OCI-LY1 (cell line): ENCODE measurements at regions not wholly inside any gene's neighbourhood (a gene's known extent, or its start where the extent isn't known, plus 50 kb on each side); places are given as distances from the start of the nearest gene placed in this dataset.

Experiments used
- EZH2 ChIP-seq: fragments of 200-600 bp; sonication (generic), shearing (Covaris generic); IDR thresholded peaks from 2 replicates; pipeline ENCODE4 v1.8.0; 2017; ENCODE audit warnings: borderline replicate concordance, mixed run types, mild to moderate bottlenecking, antibody characterized with exemption, low read length, moderate library complexity, mixed read lengths
- TF ChIP-seq, protein P1 (sequence below): fragments of 200-600 bp; sonication (generic), shearing (Covaris generic); IDR thresholded peaks from 2 replicates; pipeline ENCODE4 v1.5.1; 2017; ENCODE audit warnings: mild to moderate bottlenecking, antibody characterized with exemption, low read length, moderate library complexity, mixed read lengths

DNA sequence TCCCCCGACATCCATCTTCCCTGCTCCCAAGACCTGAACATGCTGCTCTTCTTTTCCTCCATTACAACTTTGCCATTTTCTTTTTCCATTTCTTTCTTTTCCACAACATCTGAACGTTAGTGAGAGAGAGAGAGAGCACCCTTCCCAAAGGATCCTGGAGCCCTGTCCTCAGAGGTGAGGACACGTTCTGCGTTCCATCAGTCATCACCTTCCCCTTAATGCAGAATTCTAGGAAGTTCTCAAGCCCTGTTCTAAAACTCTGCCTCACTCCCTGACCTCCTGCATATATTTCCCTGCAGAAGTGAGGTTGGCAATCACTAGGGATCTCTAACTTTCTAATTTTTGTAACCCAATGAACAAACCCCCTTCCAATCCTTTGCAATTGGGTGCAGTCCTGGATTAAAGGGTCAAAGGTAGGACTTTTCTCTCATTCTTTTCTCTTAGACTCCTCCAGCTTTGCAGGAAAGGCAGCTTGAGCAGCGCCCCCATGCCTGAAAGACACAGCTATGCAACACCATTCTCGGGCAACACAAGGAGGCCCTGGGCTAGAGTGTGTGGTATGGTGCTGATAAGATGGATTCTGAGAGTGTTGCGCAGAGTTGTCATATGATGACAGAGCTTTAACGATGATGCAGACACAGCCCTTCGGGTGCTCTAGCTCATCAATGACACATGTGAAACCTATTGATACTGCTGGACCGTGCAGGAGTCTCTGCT is 59.2 kb upstream of the TNR start:
- TF ChIP-seq, protein P1, sequence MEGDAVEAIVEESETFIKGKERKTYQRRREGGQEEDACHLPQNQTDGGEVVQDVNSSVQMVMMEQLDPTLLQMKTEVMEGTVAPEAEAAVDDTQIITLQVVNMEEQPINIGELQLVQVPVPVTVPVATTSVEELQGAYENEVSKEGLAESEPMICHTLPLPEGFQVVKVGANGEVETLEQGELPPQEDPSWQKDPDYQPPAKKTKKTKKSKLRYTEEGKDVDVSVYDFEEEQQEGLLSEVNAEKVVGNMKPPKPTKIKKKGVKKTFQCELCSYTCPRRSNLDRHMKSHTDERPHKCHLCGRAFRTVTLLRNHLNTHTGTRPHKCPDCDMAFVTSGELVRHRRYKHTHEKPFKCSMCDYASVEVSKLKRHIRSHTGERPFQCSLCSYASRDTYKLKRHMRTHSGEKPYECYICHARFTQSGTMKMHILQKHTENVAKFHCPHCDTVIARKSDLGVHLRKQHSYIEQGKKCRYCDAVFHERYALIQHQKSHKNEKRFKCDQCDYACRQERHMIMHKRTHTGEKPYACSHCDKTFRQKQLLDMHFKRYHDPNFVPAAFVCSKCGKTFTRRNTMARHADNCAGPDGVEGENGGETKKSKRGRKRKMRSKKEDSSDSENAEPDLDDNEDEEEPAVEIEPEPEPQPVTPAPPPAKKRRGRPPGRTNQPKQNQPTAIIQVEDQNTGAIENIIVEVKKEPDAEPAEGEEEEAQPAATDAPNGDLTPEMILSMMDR, result no peak
- no peak for TF ChIP-seq EZH2
